ENCODE measurements at regions not wholly inside any gene's neighbourhood (a gene's known extent, or its start where the extent isn't known, plus 50 kb on each side); places are given as distances from the start of the nearest gene placed in this dataset.

- H4K20me1 ChIP-seq (ENCODE audit: insufficient read depth, low read length), result no peaks in the 10 kb centered on the region
- H3K9me2 ChIP-seq (replicated peaks; ENCODE audit: insufficient read depth, low read length), result no peaks in the 10 kb centered on the region
- no peak overlapping the region for H3K27ac ChIP-seq (ENCODE audit: low read length)
- no peaks in the 10 kb centered on the region for H3K4me1 ChIP-seq (ENCODE audit: low read length)
- H3K27me3 ChIP-seq (replicated peaks; ENCODE audit: insufficient read depth, low read length), result no peaks in the 10 kb centered on the region
- DNase-seq, result no peak
- H3K9me3 ChIP-seq (replicated peaks; ENCODE audit: insufficient read depth, low read length), result no peaks in the 10 kb centered on the region
- no peak overlapping the region for H3K4me2 ChIP-seq (ENCODE audit: low read depth, low read length)
- H3K36me3 ChIP-seq (replicated peaks; ENCODE audit: insufficient read depth, low read length), result no peaks in the 10 kb centered on the region
- no peak overlapping the region for H2AFZ ChIP-seq (ENCODE audit: low read length)
- H3K9ac ChIP-seq (ENCODE audit: low read length), result no peak overlapping the region
- H3K4me3 ChIP-seq (ENCODE audit: low read length), result no peak overlapping the region
- no peak for TF ChIP-seq EZH2 (optimal IDR thresholded peaks at IDR 0.05; ENCODE audit: low read depth, low read length)
- TF ChIP-seq, protein P1, sequence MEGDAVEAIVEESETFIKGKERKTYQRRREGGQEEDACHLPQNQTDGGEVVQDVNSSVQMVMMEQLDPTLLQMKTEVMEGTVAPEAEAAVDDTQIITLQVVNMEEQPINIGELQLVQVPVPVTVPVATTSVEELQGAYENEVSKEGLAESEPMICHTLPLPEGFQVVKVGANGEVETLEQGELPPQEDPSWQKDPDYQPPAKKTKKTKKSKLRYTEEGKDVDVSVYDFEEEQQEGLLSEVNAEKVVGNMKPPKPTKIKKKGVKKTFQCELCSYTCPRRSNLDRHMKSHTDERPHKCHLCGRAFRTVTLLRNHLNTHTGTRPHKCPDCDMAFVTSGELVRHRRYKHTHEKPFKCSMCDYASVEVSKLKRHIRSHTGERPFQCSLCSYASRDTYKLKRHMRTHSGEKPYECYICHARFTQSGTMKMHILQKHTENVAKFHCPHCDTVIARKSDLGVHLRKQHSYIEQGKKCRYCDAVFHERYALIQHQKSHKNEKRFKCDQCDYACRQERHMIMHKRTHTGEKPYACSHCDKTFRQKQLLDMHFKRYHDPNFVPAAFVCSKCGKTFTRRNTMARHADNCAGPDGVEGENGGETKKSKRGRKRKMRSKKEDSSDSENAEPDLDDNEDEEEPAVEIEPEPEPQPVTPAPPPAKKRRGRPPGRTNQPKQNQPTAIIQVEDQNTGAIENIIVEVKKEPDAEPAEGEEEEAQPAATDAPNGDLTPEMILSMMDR (IDR thresholded peaks at IDR 0.05; ENCODE audit: low read length), result no peak
- no peak for TF ChIP-seq EZH2phosphoT487 (IDR thresholded peaks at IDR 0.05; ENCODE audit: low read length)
- no peaks in the 10 kb centered on the region for H3F3A ChIP-seq (ENCODE audit: insufficient read depth, low read length)
- no peaks in the 10 kb centered on the region for H3K79me2 ChIP-seq (ENCODE audit: low read length)
Observed at GRCh38 chr6:66478705-66479104, 771.7 kb upstream of the EYS start.

- Histone ChIP-seq H3K36me3 (replicated peaks; ENCODE audit: insufficient read depth, low read length) (no peaks in the 10 kb centered on the region), H3K27ac (ENCODE audit: low read length) (no peak overlapping the region), H3K9me3 (replicated peaks; ENCODE audit: insufficient read depth, low read length) (no peaks in the 10 kb centered on the region), H3K4me2 (ENCODE audit: low read depth, low read length) (no peak overlapping the region), H4K20me1 (ENCODE audit: insufficient read depth, low read length) (no peaks in the 10 kb centered on the region), H3K9me2 (replicated peaks; ENCODE audit: insufficient read depth, low read length) (no peaks in the 10 kb centered on the region), H3F3A (ENCODE audit: insufficient read depth, low read length) (no peaks in the 10 kb centered on the region), H3K79me2 (ENCODE audit: low read length) (no peaks in the 10 kb centered on the region), H3K9ac (ENCODE audit: low read length) (no peak overlapping the region), H3K4me3 (ENCODE audit: low read length) (no peak overlapping the region), H2AFZ (ENCODE audit: low read length) (no peak overlapping the region), H3K4me1 (ENCODE audit: low read length) (no peaks in the 10 kb centered on the region), H3K27me3 (replicated peaks; ENCODE audit: insufficient read depth, low read length) (no peaks in the 10 kb centered on the region)
- no peak for TF ChIP-seq EZH2 (optimal IDR thresholded peaks at IDR 0.05; ENCODE audit: low read depth, low read length)
- TF ChIP-seq EZH2phosphoT487 (IDR thresholded peaks at IDR 0.05; ENCODE audit: low read length), result no peak
- TF ChIP-seq, protein P1 (IDR thresholded peaks at IDR 0.05; ENCODE audit: low read length), result no peak
- no peak for DNase-seq
Observed at GRCh38 chr6:66435321-66435720, 728.3 kb upstream of the EYS start.

- Histone ChIP-seq H3K27me3 (replicated peaks; ENCODE audit: insufficient read depth, low read length) (no peaks in the 10 kb centered on the region), H3K9ac (ENCODE audit: low read length) (no peak overlapping the region), H3K4me2 (ENCODE audit: low read depth, low read length) (no peak overlapping the region), H3K27ac (ENCODE audit: low read length) (no peak overlapping the region), H3K79me2 (ENCODE audit: low read length) (no peaks in the 10 kb centered on the region), H3K9me2 (replicated peaks; ENCODE audit: insufficient read depth, low read length) (no peaks in the 10 kb centered on the region), H3K4me3 (ENCODE audit: low read length) (no peak overlapping the region), H4K20me1 (ENCODE audit: insufficient read depth, low read length) (no peaks in the 10 kb centered on the region), H3K4me1 (ENCODE audit: low read length) (no peaks in the 10 kb centered on the region), H3K36me3 (replicated peaks; ENCODE audit: insufficient read depth, low read length) (no peaks in the 10 kb centered on the region), H2AFZ (ENCODE audit: low read length) (no peak overlapping the region), H3F3A (ENCODE audit: insufficient read depth, low read length) (no peaks in the 10 kb centered on the region), H3K9me3 (replicated peaks; ENCODE audit: insufficient read depth, low read length) (no peaks in the 10 kb centered on the region)
- no peak for TF ChIP-seq EZH2phosphoT487 (IDR thresholded peaks at IDR 0.05; ENCODE audit: low read length)
- TF ChIP-seq, protein P1 (IDR thresholded peaks at IDR 0.05; ENCODE audit: low read length), result no peak
- TF ChIP-seq EZH2 (optimal IDR thresholded peaks at IDR 0.05; ENCODE audit: low read depth, low read length), result no peak
- no peak for DNase-seq
Observed at GRCh38 chr6:66429210-66429609, 722.2 kb upstream of the EYS start.
